ENCODE measurements at regions not wholly inside any gene's neighbourhood (a gene's known extent, or its start where the extent isn't known, plus 50 kb on each side); places are given as distances from the start of the nearest gene placed in this dataset.

DNA sequence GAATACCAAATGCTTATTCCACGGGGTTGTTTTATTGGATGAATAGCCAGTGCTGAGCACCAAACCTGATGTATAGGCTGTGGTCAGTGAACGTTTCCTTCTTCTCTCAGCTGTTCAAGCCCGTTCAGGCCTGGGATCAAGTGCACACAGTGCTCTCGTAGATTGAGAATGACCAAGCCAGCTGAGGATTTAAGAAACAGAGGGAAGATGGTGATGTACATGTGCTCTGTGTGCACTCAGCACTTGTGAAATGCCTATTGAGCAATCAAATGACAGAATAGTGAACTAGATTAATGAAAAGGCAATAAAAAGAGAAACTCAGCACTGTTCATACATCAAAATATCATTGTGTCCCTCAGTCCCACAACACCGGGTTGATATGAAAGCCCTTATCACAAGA, 302.5 kb downstream of the BMPER start:
- TF ChIP-seq, protein P1, sequence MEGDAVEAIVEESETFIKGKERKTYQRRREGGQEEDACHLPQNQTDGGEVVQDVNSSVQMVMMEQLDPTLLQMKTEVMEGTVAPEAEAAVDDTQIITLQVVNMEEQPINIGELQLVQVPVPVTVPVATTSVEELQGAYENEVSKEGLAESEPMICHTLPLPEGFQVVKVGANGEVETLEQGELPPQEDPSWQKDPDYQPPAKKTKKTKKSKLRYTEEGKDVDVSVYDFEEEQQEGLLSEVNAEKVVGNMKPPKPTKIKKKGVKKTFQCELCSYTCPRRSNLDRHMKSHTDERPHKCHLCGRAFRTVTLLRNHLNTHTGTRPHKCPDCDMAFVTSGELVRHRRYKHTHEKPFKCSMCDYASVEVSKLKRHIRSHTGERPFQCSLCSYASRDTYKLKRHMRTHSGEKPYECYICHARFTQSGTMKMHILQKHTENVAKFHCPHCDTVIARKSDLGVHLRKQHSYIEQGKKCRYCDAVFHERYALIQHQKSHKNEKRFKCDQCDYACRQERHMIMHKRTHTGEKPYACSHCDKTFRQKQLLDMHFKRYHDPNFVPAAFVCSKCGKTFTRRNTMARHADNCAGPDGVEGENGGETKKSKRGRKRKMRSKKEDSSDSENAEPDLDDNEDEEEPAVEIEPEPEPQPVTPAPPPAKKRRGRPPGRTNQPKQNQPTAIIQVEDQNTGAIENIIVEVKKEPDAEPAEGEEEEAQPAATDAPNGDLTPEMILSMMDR (IDR thresholded peaks at IDR 0.05): no peak
- intact Hi-C loops (cut with DNase I, micrococcal nuclease): no loop called here

DNA sequence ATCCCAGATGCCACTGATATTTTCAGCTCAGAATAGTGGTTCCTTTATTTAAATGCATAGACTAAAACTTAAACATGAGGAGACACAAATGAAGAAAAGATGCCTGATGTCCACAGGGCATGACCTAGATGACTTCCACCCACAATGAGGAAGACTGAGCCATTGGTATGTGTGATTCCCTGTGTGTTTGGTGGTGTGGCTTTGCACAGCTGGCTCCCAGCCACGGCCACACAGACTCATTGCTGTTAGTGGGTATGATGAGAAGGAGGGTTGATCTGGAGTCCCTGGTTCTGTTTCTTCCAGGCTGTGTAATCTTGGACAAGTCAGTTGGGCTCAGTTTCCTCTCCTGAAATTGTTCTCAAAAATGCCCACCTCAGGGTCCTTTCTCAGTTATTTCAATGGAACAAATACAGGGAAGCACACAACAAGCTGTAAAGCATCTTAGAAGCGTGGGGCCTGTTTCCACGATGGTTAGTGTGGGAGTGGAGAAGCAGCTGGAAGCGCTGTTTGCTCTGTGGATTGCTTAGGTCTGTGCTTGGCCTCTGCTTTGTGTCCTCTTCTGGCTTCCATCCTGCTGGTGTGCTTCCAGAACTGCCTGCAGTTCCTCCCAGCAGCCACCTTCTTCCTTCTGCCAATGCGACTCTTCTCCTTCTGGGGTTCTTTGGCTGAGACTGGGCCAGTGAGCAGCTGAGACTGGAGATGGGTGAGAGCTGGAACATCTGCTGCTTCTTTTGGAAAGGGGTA, 303.7 kb downstream of the BMPER start:
- no peak overlapping the region for H3K4me3 ChIP-seq
- TF ChIP-seq, protein P1 (IDR thresholded peaks at IDR 0.05): no peak
- intact Hi-C loops (cut with DNase I, micrococcal nuclease): no loop called here
- H3K9me3 ChIP-seq: no peaks in the 10 kb centered on the region
- no peaks in the 10 kb centered on the region for H3K36me3 ChIP-seq (ENCODE audit: low read depth)
- DNase-seq: no peak
- no peak for ATAC-seq
- no peaks in the 10 kb centered on the region for H3K4me1 ChIP-seq (ENCODE audit: low read depth)

More for the DNA sequence above, 302.5 kb downstream of the BMPER start:
- no peak overlapping the region for H3K4me3 ChIP-seq
- no peak for DNase-seq
- H3K4me1 ChIP-seq (ENCODE audit: low read depth): no peaks in the 10 kb centered on the region
- H3K36me3 ChIP-seq (ENCODE audit: low read depth): no peaks in the 10 kb centered on the region
- H3K9me3 ChIP-seq: no peaks in the 10 kb centered on the region
- ATAC-seq: no peak

DNA sequence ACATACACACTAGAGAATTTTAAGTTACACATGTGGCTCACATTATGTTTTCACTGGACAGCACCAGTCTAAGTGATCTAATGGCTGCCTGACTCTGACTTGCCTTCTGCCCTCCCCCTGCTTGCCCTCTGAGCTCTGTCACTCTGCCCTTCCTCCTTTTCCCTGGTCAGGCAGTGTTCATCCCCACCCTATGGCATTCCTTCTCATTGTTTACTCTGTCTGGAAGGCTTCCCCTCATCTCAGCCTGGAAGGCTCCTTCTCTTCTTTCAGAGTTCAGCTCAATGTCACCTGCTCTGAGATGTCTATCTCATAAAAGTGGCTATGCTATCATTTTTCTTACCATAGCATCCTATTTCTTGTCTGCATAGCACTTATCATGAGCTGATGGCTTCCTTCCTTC, 305.7 kb downstream of the BMPER start:
- H3K4me3 ChIP-seq: no peak overlapping the region
- DNase-seq: no peak
- H3K4me1 ChIP-seq (ENCODE audit: low read depth): no peaks in the 10 kb centered on the region
- ATAC-seq: no peak
- H3K36me3 ChIP-seq (ENCODE audit: low read depth): no peaks in the 10 kb centered on the region
- intact Hi-C loops (cut with DNase I, micrococcal nuclease): no loop called here
- no peaks in the 10 kb centered on the region for H3K9me3 ChIP-seq
- TF ChIP-seq, protein P1 (IDR thresholded peaks at IDR 0.05): no peak

DNA sequence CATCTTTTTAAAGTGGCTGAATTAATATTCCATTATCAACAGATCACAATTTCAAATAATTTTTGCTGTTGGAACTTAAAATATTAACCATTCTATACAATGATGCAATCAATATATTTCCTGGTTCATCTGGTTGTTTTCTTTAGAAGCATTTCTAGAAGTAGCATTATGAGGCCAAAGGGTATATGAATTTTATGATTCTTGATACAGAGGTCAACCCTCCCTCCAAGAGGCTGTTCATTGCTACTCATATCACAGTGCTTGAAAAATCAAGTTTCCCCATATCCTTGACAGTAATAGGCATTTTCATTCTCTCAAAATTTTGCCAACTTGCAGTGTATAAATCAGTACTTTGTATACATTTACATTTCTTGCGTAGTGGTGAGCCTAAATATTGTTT, 312.6 kb downstream of the BMPER start:
- no peak overlapping the region for H3K4me3 ChIP-seq
- no peak for DNase-seq
- no peaks in the 10 kb centered on the region for H3K4me1 ChIP-seq (ENCODE audit: low read depth)
- intact Hi-C loops (cut with DNase I, micrococcal nuclease): no loop called here
- H3K36me3 ChIP-seq (ENCODE audit: low read depth): no peaks in the 10 kb centered on the region
- TF ChIP-seq, protein P1 (IDR thresholded peaks at IDR 0.05): no peak
- ATAC-seq: peak; percentile 36
- no peaks in the 10 kb centered on the region for H3K9me3 ChIP-seq

DNA sequence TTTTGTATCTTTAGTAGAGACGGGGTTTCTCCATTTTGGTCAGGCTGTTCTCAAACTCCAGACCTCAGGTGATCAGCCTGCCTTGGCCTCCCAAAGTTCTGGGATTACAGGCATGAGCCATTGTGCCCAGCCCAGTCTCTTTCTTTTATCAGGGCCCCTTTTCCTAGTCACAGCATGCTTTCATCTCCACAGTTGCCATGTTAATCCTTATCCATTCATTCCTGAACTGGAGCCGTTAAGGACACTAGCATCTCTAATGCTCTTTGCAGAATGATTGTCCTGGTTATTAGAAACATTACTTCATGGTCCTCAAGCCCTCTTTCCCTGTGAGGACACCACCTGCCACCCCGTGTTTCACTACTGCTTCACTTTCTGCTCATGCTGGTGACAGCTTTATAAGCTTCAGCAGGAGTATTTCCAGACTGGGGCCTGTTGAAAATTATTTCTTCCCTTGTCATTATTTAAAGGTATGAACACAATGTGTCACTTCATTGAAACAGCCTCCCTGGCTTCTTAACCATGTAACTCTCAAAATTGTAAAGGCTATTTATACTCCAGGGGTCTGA, 313.9 kb downstream of the BMPER start:
- no peak overlapping the region for H3K4me3 ChIP-seq
- H3K36me3 ChIP-seq (ENCODE audit: low read depth): no peaks in the 10 kb centered on the region
- no peaks in the 10 kb centered on the region for H3K4me1 ChIP-seq (ENCODE audit: low read depth)
- ATAC-seq (no peak), DNase-seq (no peak)
- H3K9me3 ChIP-seq: no peaks in the 10 kb centered on the region
- intact Hi-C loops (cut with DNase I, micrococcal nuclease): no loop called here
- TF ChIP-seq, protein P1 (IDR thresholded peaks at IDR 0.05): no peak

Measured in mucosa of descending colon (tissue), 3 donors.